Neural cell (in vitro differentiated cells): ENCODE measurements at regions not wholly inside any gene's neighbourhood (a gene's known extent, or its start where the extent isn't known, plus 50 kb on each side); places are given as distances from the start of the nearest gene placed in this dataset.
"Not testable (repeated sequence)": the region's sequence is repeated elsewhere in the genome, so short reads cannot be mapped to it uniquely, and the experiment has no call there.

Experiments
- H2AFZ ChIP-seq: fragments of 200-600, 300-800 bp; sonication (generic), shearing (Covaris generic); 2 replicates; pipeline ENCODE4 v1.6.0; 2014; ENCODE audit warnings: low read depth, mild to moderate bottlenecking, antibody characterized with exemption, low read length, moderate library complexity
- H3F3A ChIP-seq: fragments of 200-600 bp; shearing (Covaris generic); 2 replicates; pipeline ENCODE4 v1.6.1; 2016; ENCODE audit warnings: mild to moderate bottlenecking, moderate library complexity, mixed read lengths, antibody characterized with exemption, low read length; ENCODE audit not compliant: insufficient read depth, poor library complexity, severe bottlenecking
- H3K27ac ChIP-seq: fragments of 200-600, 300-800 bp; sonication (generic), shearing (Covaris generic); 2 replicates; pipeline ENCODE4 v1.5.1; 2014; ENCODE audit warnings: mild to moderate bottlenecking, low read length, moderate library complexity
- H3K27me3 ChIP-seq: fragments of 300-800, 200-600 bp; sonication (generic), shearing (Covaris generic); 2 replicates; pipeline ENCODE4 v1.6.0; 2014; ENCODE audit warnings: mild to moderate bottlenecking, low read depth, low read length, moderate library complexity; ENCODE audit not compliant: insufficient read depth
- H3K36me3 ChIP-seq: fragments of 300-800, 200-600 bp; sonication (generic), shearing (Covaris generic); 2 replicates; pipeline ENCODE4 v1.5.1; 2014; ENCODE audit warnings: mild to moderate bottlenecking, antibody characterized with exemption, low read length, moderate library complexity; ENCODE audit not compliant: insufficient read depth
- H3K4me2 ChIP-seq: fragments of 300-800, 200-600 bp; sonication (generic), shearing (Covaris generic); 2 replicates; pipeline ENCODE4 v1.6.0; 2014; ENCODE audit warnings: mild to moderate bottlenecking, low read length
- H3K4me3 ChIP-seq: fragments of 300-800, 200-600 bp; sonication (generic), shearing (Covaris generic); 2 replicates; pipeline ENCODE4 v1.5.1; 2014; ENCODE audit warnings: mild to moderate bottlenecking, low read length, moderate library complexity
- H3K79me2 ChIP-seq: fragments of 200-600 bp; shearing (Covaris generic); replicated peaks from 2 replicates; pipeline ENCODE4 v1.6.0; 2014; ENCODE audit warnings: mild to moderate bottlenecking, low read length, moderate library complexity; ENCODE audit not compliant: insufficient read depth
- H3K9ac ChIP-seq: fragments of 300-800, 200-600 bp; sonication (generic), shearing (Covaris generic); 2 replicates; pipeline ENCODE4 v1.6.1; 2016; ENCODE audit warnings: mild to moderate bottlenecking, low read length, mixed read lengths
- H3K9me2 ChIP-seq: fragments of 200-600 bp; shearing (Covaris generic); 2 replicates; pipeline ENCODE4 v1.6.1; 2016; ENCODE audit warnings: mild to moderate bottlenecking, low read length, mixed read lengths; ENCODE audit not compliant: insufficient read depth
- H3K9me3 ChIP-seq: fragments of 200-600, 300-800 bp; sonication (generic), shearing (Covaris generic); 2 replicates; pipeline ENCODE4 v1.6.1; 2016; ENCODE audit warnings: mild to moderate bottlenecking, mixed run types, low read length, moderate library complexity, mixed read lengths
- H4K20me1 ChIP-seq: fragments of 200-600 bp; shearing (Covaris generic); 2 replicates; pipeline ENCODE4 v1.6.1; 2016; ENCODE audit warnings: mild to moderate bottlenecking, mixed run types; ENCODE audit not compliant: insufficient read depth
- EP300 ChIP-seq: fragments of 450-650 bp; conservative IDR thresholded peaks from 2 replicates; pipeline ENCODE4 v1.6.1; 2014; ENCODE audit warnings: antibody characterized with exemption, mild to moderate bottlenecking, moderate library complexity; ENCODE audit not compliant: poor library complexity, severe bottlenecking
- EZH2 ChIP-seq: fragments of 200-600, 300-800 bp; shearing (Covaris generic), sonication (generic); IDR thresholded peaks from 2 replicates; pipeline ENCODE4 v1.6.1; 2014; ENCODE audit warnings: antibody characterized with exemption, low read length, borderline replicate concordance, mild to moderate bottlenecking; ENCODE audit not compliant: insufficient read depth, poor library complexity, severe bottlenecking
- MXI1 ChIP-seq: fragments of 450-650 bp; conservative IDR thresholded peaks from 2 replicates; pipeline ENCODE4 v1.6.1; 2014; ENCODE audit warnings: antibody characterized with exemption, mild to moderate bottlenecking; ENCODE audit not compliant: poor library complexity, severe bottlenecking
- POLR2AphosphoS5 ChIP-seq: IDR thresholded peaks from 2 replicates; pipeline ENCODE4 v1.6.1; 2012
- RAD21 ChIP-seq: fragments of 450-650 bp; conservative IDR thresholded peaks from 2 replicates; pipeline ENCODE4 v1.6.1; 2014; ENCODE audit warnings: antibody characterized with exemption, mild to moderate bottlenecking, moderate library complexity
- SMC3 ChIP-seq: fragments of 450-650 bp; conservative IDR thresholded peaks from 2 replicates; pipeline ENCODE4 v1.6.1; 2014; ENCODE audit warnings: antibody characterized with exemption, mild to moderate bottlenecking, moderate library complexity; ENCODE audit not compliant: poor library complexity
- TAF1 ChIP-seq: IDR thresholded peaks from 2 replicates; pipeline ENCODE4 v1.6.1; 2012; ENCODE audit warnings: low read depth
- TF ChIP-seq, protein P1 (sequence below): IDR thresholded peaks from 2 replicates; pipeline ENCODE4 v1.6.1; 2012; ENCODE audit warnings: borderline replicate concordance
- TF ChIP-seq, protein P2 (sequence below): fragments of 450-650 bp; IDR thresholded peaks from 2 replicates; pipeline ENCODE4 v1.5.1; 2014; ENCODE audit warnings: antibody characterized with exemption, mild to moderate bottlenecking, moderate library complexity; ENCODE audit not compliant: poor library complexity, severe bottlenecking

- H3K79me2 ChIP-seq, result no peaks in the 10 kb centered on the region
- H3K4me3 ChIP-seq, result no peak overlapping the region
- H3F3A ChIP-seq, result no peaks in the 10 kb centered on the region
- no peaks in the 10 kb centered on the region for H3K9me2 ChIP-seq
- H3K27me3 ChIP-seq, result no peaks in the 10 kb centered on the region
- H3K9ac ChIP-seq, result no peak overlapping the region
- no peak overlapping the region for H3K4me2 ChIP-seq
- no peak overlapping the region for H2AFZ ChIP-seq
- no peak for TF ChIP-seq TAF1
- TF ChIP-seq, protein P1, sequence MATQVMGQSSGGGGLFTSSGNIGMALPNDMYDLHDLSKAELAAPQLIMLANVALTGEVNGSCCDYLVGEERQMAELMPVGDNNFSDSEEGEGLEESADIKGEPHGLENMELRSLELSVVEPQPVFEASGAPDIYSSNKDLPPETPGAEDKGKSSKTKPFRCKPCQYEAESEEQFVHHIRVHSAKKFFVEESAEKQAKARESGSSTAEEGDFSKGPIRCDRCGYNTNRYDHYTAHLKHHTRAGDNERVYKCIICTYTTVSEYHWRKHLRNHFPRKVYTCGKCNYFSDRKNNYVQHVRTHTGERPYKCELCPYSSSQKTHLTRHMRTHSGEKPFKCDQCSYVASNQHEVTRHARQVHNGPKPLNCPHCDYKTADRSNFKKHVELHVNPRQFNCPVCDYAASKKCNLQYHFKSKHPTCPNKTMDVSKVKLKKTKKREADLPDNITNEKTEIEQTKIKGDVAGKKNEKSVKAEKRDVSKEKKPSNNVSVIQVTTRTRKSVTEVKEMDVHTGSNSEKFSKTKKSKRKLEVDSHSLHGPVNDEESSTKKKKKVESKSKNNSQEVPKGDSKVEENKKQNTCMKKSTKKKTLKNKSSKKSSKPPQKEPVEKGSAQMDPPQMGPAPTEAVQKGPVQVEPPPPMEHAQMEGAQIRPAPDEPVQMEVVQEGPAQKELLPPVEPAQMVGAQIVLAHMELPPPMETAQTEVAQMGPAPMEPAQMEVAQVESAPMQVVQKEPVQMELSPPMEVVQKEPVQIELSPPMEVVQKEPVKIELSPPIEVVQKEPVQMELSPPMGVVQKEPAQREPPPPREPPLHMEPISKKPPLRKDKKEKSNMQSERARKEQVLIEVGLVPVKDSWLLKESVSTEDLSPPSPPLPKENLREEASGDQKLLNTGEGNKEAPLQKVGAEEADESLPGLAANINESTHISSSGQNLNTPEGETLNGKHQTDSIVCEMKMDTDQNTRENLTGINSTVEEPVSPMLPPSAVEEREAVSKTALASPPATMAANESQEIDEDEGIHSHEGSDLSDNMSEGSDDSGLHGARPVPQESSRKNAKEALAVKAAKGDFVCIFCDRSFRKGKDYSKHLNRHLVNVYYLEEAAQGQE, result no peak
- TF ChIP-seq, protein P2, sequence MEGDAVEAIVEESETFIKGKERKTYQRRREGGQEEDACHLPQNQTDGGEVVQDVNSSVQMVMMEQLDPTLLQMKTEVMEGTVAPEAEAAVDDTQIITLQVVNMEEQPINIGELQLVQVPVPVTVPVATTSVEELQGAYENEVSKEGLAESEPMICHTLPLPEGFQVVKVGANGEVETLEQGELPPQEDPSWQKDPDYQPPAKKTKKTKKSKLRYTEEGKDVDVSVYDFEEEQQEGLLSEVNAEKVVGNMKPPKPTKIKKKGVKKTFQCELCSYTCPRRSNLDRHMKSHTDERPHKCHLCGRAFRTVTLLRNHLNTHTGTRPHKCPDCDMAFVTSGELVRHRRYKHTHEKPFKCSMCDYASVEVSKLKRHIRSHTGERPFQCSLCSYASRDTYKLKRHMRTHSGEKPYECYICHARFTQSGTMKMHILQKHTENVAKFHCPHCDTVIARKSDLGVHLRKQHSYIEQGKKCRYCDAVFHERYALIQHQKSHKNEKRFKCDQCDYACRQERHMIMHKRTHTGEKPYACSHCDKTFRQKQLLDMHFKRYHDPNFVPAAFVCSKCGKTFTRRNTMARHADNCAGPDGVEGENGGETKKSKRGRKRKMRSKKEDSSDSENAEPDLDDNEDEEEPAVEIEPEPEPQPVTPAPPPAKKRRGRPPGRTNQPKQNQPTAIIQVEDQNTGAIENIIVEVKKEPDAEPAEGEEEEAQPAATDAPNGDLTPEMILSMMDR, result no peak
- no peak for TF ChIP-seq EZH2
- no peak for TF ChIP-seq POLR2AphosphoS5
- TF ChIP-seq EP300, result no peak
- TF ChIP-seq SMC3, result no peak
- TF ChIP-seq MXI1, result no peak
- H3K36me3 ChIP-seq, result no peaks in the 10 kb centered on the region
- H3K27ac ChIP-seq, result no peak overlapping the region
- no peaks in the 10 kb centered on the region for H4K20me1 ChIP-seq
- H3K9me3 ChIP-seq, result no peaks in the 10 kb centered on the region
Observed at GRCh38 chr4:159791334-159791733, 688.5 kb downstream of the RAPGEF2 start.

DNA sequence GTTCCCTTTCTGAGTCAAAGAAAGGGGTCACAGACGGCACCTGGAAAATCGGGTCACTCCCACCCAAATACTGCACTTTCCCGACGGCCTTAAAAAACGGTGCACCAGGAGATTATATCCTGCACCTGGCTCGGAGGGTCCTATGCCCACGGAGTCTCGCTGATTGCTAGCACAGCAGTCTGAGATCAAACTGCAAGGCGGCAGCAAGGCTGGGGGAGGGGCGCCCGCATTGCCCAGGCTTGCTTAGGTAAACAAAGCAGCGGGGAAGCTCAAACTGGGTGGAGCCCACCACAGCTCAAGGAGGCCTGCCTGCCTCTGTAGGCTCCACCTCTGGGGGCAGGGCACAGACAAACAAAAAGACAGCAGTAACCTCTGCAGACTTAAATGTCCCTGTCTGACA is 701.7 kb downstream of the RAPGEF2 start:
- not testable (repeated sequence) for H3K79me2 ChIP-seq, H3K27me3 ChIP-seq, H2AFZ ChIP-seq, H3K9me3 ChIP-seq, H3F3A ChIP-seq, H3K9ac ChIP-seq, H4K20me1 ChIP-seq, H3K36me3 ChIP-seq, H3K4me3 ChIP-seq, H3K27ac ChIP-seq, H3K4me2 ChIP-seq, H3K9me2 ChIP-seq

GRCh38 chr4:159823743-159824142 is 720.9 kb downstream of the RAPGEF2 start:
- Histone ChIP-seq H3K79me2 (no peaks in the 10 kb centered on the region), H3F3A (no peaks in the 10 kb centered on the region), H3K36me3 (no peaks in the 10 kb centered on the region), H3K4me3 (no peak overlapping the region), H3K27ac (no peak overlapping the region), H3K9ac (no peak overlapping the region), H3K9me2 (no peaks in the 10 kb centered on the region), H2AFZ (no peak overlapping the region), H3K27me3 (no peaks in the 10 kb centered on the region), H3K4me2 (no peak overlapping the region), H3K9me3 (no peaks in the 10 kb centered on the region), H4K20me1 (no peaks in the 10 kb centered on the region)
- TF ChIP-seq EP300, result no peak
- TF ChIP-seq SMC3, result no peak
- no peak for TF ChIP-seq RAD21
- TF ChIP-seq POLR2AphosphoS5, result no peak
- TF ChIP-seq, protein P1, result no peak
- no peak for TF ChIP-seq EZH2
- TF ChIP-seq, protein P2, result no peak
- TF ChIP-seq MXI1, result no peak
- TF ChIP-seq TAF1, result no peak
